K562 (cell line): ENCODE measurements at regions not wholly inside any gene's neighbourhood (a gene's known extent, or its start where the extent isn't known, plus 50 kb on each side); places are given as distances from the start of the nearest gene placed in this dataset.

Experiments
- ATAC-seq: fragments of 200-7000 bp; cut with Tn5 transposase; 3 replicates; pipeline ENCODE4 v1.9.1; 2020; ENCODE audit warnings: moderate library complexity
- BruUV-seq: library from RNA; stranded (reverse); fragments of 400-500 nt; replicated peaks from 2 replicates; lab custom pipeline; 2021; lab: Mats Ljungman, UMichigan
- CTCF ChIA-PET: fragments of 300-600 bp; formaldehyde crosslinking; extraction: SDS; loops from one replicate; lab custom pipeline; 2021; ENCODE audit warnings: low intra/inter-chr PET ratio; lab: Yijun Ruan, JAX
- POLR2A ChIA-PET: fragments of 300-600, 350-650 bp; sonication (Branson Sonifier 250); formaldehyde crosslinking; extraction: SDS; loops from one replicate; lab custom pipeline; 2021; ENCODE audit warnings: antibody characterized with exemption, inconsistent platforms; lab: Yijun Ruan, JAX
- DNase-seq, 4 experiments: peaks; one replicate each; pipeline versions ENCODE4 v3.0.0 to v3.0.0-alpha.2; 2011 to 2018; ENCODE audit warnings: low spot score in 3 of 4, mixed read lengths in 3 of 4; ENCODE audit errors: extremely low read depth in 1 of 4
- FAIRE-seq: peaks from 2 replicates; lab custom pipeline; 2011; peaks lifted over from hg19 to GRCh38; lab: Jason Lieb, UNC
- H2AFZ ChIP-seq: 2 replicates; pipeline ENCODE4 v1.6.0; 2011; ENCODE audit warnings: low read depth, low read length, control low read depth, inconsistent platforms
- H3K27ac ChIP-seq: fragments of 200-600 bp; 3 replicates; pipeline ENCODE4 v1.8.0; 2011; ENCODE audit warnings: low read depth, mild to moderate bottlenecking, control low read depth, inconsistent platforms, low read length, moderate library complexity, mixed read lengths; ENCODE audit errors: extremely low read depth
- H3K27me3 ChIP-seq, 2 experiments: fragments of 300-600 bp in 1 of 2; 2 replicates in 1 of 2; 3 replicates in 1 of 2; pipeline versions ENCODE4 v1.6.0 to v1.8.0; 2011; ENCODE audit warnings: inconsistent platforms in 2 of 2, low read length in 2 of 2, mild to moderate bottlenecking in 1 of 2, mixed read lengths in 1 of 2, moderate library complexity in 1 of 2; ENCODE audit not compliant: control insufficient read depth in 2 of 2, insufficient read depth in 2 of 2
- H3K36me3 ChIP-seq: fragments of 300-600 bp; 3 replicates; pipeline ENCODE4 v1.8.0; 2011; ENCODE audit warnings: mild to moderate bottlenecking, low read length, inconsistent platforms; ENCODE audit not compliant: control insufficient read depth, insufficient read depth
- H3K4me1 ChIP-seq, 2 experiments: fragments of 200-600 bp in 1 of 2; replicated peaks in 1 of 2; 2 replicates in 1 of 2; 3 replicates in 1 of 2; pipeline versions ENCODE4 v1.5.1 to v1.8.0; 2011; ENCODE audit warnings: inconsistent platforms in 2 of 2, low read length in 2 of 2, mild to moderate bottlenecking in 1 of 2, mixed read lengths in 1 of 2, moderate library complexity in 1 of 2; ENCODE audit not compliant: control insufficient read depth in 2 of 2, insufficient read depth in 2 of 2
- H3K4me2 ChIP-seq: 2 replicates; pipeline ENCODE4 v1.6.1; 2011; ENCODE audit warnings: low read length, control low read depth, inconsistent platforms, mixed read lengths; ENCODE audit not compliant: insufficient read depth
- H3K4me3 ChIP-seq: fragments of 200-600 bp; sonication (generic), shearing (Covaris generic); 2 replicates; pipeline ENCODE4 v1.5.1; 2016; ENCODE audit warnings: control low read depth, inconsistent platforms
- H3K79me2 ChIP-seq: fragments of 200-600 bp; 3 replicates; pipeline ENCODE4 v1.8.0; 2011; ENCODE audit warnings: low read length, inconsistent platforms; ENCODE audit not compliant: control insufficient read depth, insufficient read depth
- H3K9ac ChIP-seq, 2 experiments: 2 replicates each; pipeline versions ENCODE4 v1.6.0 to v1.6.1; 2011; ENCODE audit warnings: low read depth in 2 of 2, low read length in 2 of 2, control low read depth in 1 of 2, inconsistent platforms in 1 of 2, mild to moderate bottlenecking in 1 of 2, mixed read lengths in 1 of 2; ENCODE audit not compliant: insufficient read depth in 1 of 2
- H3K9me1 ChIP-seq: one replicate; pipeline ENCODE4 v1.6.0; 2011; ENCODE audit warnings: inconsistent platforms, mild to moderate bottlenecking, low read length, moderate library complexity; ENCODE audit not compliant: control insufficient read depth, insufficient read depth
- H3K9me3 ChIP-seq: replicated peaks from 2 replicates; pipeline ENCODE4 v1.5.1; 2011; ENCODE audit warnings: low read depth, low read length, inconsistent platforms; ENCODE audit not compliant: control insufficient read depth, insufficient read depth
- H4K20me1 ChIP-seq: replicated peaks from 2 replicates; pipeline ENCODE4 v1.6.1; 2011; ENCODE audit warnings: low read length, inconsistent platforms, mixed read lengths; ENCODE audit not compliant: control insufficient read depth, insufficient read depth
- CBFB ChIP-seq: sonication (generic); formaldehyde crosslinking; IDR thresholded peaks from 2 replicates; pipeline ENCODE4 v1.4.0; 2020; ENCODE audit warnings: mild to moderate bottlenecking, missing genetic modification reagents
- GATA2 ChIP-seq: sonication (generic); formaldehyde crosslinking; IDR thresholded peaks from 2 replicates; pipeline ENCODE4 v1.4.0; 2020; ENCODE audit warnings: mild to moderate bottlenecking, missing genetic modification reagents
- POLR2A ChIP-seq: fragments of 450-650 bp; conservative IDR thresholded peaks from 2 replicates; pipeline ENCODE4 v1.6.1; 2016
- RBFOX2 ChIP-seq: fragments of 200-400 bp; formaldehyde crosslinking; IDR thresholded peaks from 2 replicates; pipeline ENCODE4 v1.6.1; 2017; ENCODE audit warnings: low read depth, mild to moderate bottlenecking, low read length, moderate library complexity
- RCOR1 ChIP-seq, 2 experiments: IDR thresholded peaks; 2 replicates each; pipeline ENCODE4 v1.6.1; 2012; ENCODE audit warnings: low read depth in 2 of 2, low read length in 2 of 2, borderline replicate concordance in 1 of 2, improper control_type of control experiment in 1 of 2
- RUNX1 ChIP-seq: sonication (generic); IDR thresholded peaks from 2 replicates; pipeline ENCODE4 v1.6.1; 2016; ENCODE audit warnings: antibody characterized with exemption, low read depth
- ZFP1 ChIP-seq: fragments of 450-650 bp; formaldehyde crosslinking; IDR thresholded peaks from 2 replicates; pipeline ENCODE4 v1.4.0; 2020; ENCODE audit warnings: mild to moderate bottlenecking, mixed read lengths
- ZFPM2 ChIP-seq: fragments of 250-450 bp; sonication (Bioruptor Pico); IDR thresholded peaks from 2 replicates; pipeline ENCODE4 v1.5.1; 2022; ENCODE audit warnings: mild to moderate bottlenecking
- WGBS: fragments of 100-300 bp; shearing (Covaris generic); methylation state at CpG from one replicate; pipeline ENCODE4 v1.1.6; 2016; ENCODE audit warnings: low coverage, mixed read lengths; ENCODE audit not compliant: insufficient coverage; ENCODE audit errors: missing lambda C conversion rate; 5-methylcytosine and 5-hydroxymethylcytosine counted together
- in situ Hi-C: fragments of 300-500 bp; cut with MboI; formaldehyde crosslinking; loops from 4 replicates; pipeline ENCODE4 v1.15.0; 2018; ENCODE audit warnings: inconsistent platforms, mixed read lengths
- intact Hi-C: fragments of 100-400 bp; cut with micrococcal nuclease; formaldehyde crosslinking; loops from 2 replicates; pipeline ENCODE4 v1.14.2; 2022

GRCh38 chr2:5444168-5444567 lies 248.0 kb upstream of the SOX11 start:
- intact Hi-C loops: no loop called here
- ATAC-seq: no peak
- no peaks in the 10 kb centered on the region for H3K36me3 ChIP-seq
- CTCF ChIA-PET: no interaction called here
- no peak for FAIRE-seq
- H3K9ac ChIP-seq: no peak overlapping the region
- no TSS peak for BruUV-seq
- H3K9me1 ChIP-seq: no peaks in the 10 kb centered on the region
- H3K9me3 ChIP-seq: no peaks in the 10 kb centered on the region
- 2% methylated on average over 15 of the region's 16 CpGs for WGBS
- no peaks in the 10 kb centered on the region for H3K27me3 ChIP-seq
- no peak for DNase-seq
- no peak overlapping the region for H3K27ac ChIP-seq
- POLR2A ChIA-PET: no interaction called here
- H3K4me1 ChIP-seq: no peaks in the 10 kb centered on the region
- no peaks in the 10 kb centered on the region for H4K20me1 ChIP-seq
- H3K4me3 ChIP-seq: no peak overlapping the region
- H3K79me2 ChIP-seq: no peaks in the 10 kb centered on the region
- no peak overlapping the region for H3K4me2 ChIP-seq
- H2AFZ ChIP-seq: no peak overlapping the region
- in situ Hi-C loops: no loop called here
- TF ChIP-seq GATA2 (CRISPR knock-in tag) (no peak), RCOR1 (IDR thresholded peaks at IDR 0.05; ENCODE audit: borderline replicate concordance in 1 of 2, low read depth in 2 of 2, low read length in 2 of 2) (no peak), ZFP1 (CRISPR knock-in tag) (no peak), CBFB (CRISPR knock-in tag) (no peak), ZFPM2 (CRISPR knock-in tag) (no peak), POLR2A (no peak)
- TF ChIP-seq, all 486 proteins: peak for 0

DNA sequence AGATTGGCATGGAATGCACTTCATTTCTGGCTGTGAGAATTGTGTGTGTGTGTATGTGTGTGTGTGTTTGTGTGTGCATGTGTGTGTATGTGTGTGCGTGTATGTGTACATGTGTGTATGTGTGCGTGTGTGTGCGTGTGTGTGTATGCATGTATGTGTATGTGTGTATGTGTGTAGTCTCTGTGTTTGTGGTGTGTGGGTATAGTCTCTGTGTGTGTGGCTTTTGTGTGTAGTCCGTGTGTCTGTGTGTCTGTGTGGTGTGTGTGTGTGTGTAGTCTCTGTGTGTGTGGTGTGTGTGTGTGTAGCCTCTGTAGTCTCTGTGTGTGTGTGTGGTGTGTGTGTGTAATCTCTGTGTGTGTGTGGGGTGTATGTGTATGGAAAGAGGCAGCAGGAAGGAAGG lies 247.3 kb upstream of the SOX11 start:
- WGBS: 0% methylated on average over 4 of the region's 4 CpGs
- H3K79me2 ChIP-seq: no peaks in the 10 kb centered on the region
- no peak for DNase-seq
- no peak overlapping the region for H2AFZ ChIP-seq
- ChIA-PET CTCF (no interaction called here), POLR2A (no interaction called here)
- no peaks in the 10 kb centered on the region for H3K27me3 ChIP-seq
- no peak overlapping the region for H3K4me2 ChIP-seq
- TF ChIP-seq RBFOX2: no peak
- TF ChIP-seq RUNX1: no peak
- no peaks in the 10 kb centered on the region for H3K9me3 ChIP-seq
- H3K27ac ChIP-seq: no peak overlapping the region
- H3K36me3 ChIP-seq: no peaks in the 10 kb centered on the region
- H3K4me3 ChIP-seq: no peak overlapping the region
- no peaks in the 10 kb centered on the region for H4K20me1 ChIP-seq
- no TSS peak for BruUV-seq
- H3K9ac ChIP-seq: no peak overlapping the region
- H3K9me1 ChIP-seq: no peaks in the 10 kb centered on the region
- FAIRE-seq: no peak
- in situ Hi-C loops: no loop called here
- no peaks in the 10 kb centered on the region for H3K4me1 ChIP-seq
- intact Hi-C loops: no loop called here
- ATAC-seq: no peak
